NCI-H2107 treated with DMSO at 0.1 percent for 48 hours (cell line): ENCODE measurements at regions not wholly inside any gene's neighbourhood (a gene's known extent, or its start where the extent isn't known, plus 50 kb on each side); places are given as distances from the start of the nearest gene placed in this dataset.
"Not testable (repeated sequence)": the region's sequence is repeated elsewhere in the genome, so short reads cannot be mapped to it uniquely, and the experiment has no call there.

Source experiments
- DNase-seq: peaks from one replicate; lab custom pipeline; 2025; ENCODE audit not compliant: unreplicated experiment; lab: John Stamatoyannopoulos, UW

GRCh38 chr3:187995667-187996066 is 158.3 kb upstream of the LPP start:
- no peak for DNase-seq

GRCh38 chr3:187996609-187997008 is 157.3 kb upstream of the LPP start:
- DNase-seq: no peak

GRCh38 chr3:187997490-187997889 is 156.5 kb upstream of the LPP start:
- no peak for DNase-seq

GRCh38 chr3:187997946-187998561 is 155.9 kb upstream of the LPP start:
- DNase-seq: no peak

GRCh38 chr3:187998611-187999010 is 155.3 kb upstream of the LPP start:
- DNase-seq: no peak

- no peak for DNase-seq
These were observed 154.1 kb upstream of the LPP start for GRCh38 chr3:187999821-188000220.

GRCh38 chr3:188000361-188000861 is 153.5 kb upstream of the LPP start:
- peak; percentile 46 for DNase-seq

- peak; percentile 76 for DNase-seq
These were observed 152.9 kb upstream of the LPP start for GRCh38 chr3:188001093-188001492.

GRCh38 chr3:188001926-188002325 is 152.0 kb upstream of the LPP start:
- DNase-seq: peak; percentile 37

GRCh38 chr3:188002626-188003138 is 151.3 kb upstream of the LPP start:
- DNase-seq: no peak

GRCh38 chr3:188003188-188004171 is 150.5 kb upstream of the LPP start:
- no peak for DNase-seq

- peak; percentile 78 for DNase-seq
These were observed 147.1 kb upstream of the LPP start for GRCh38 chr3:188006726-188007393.

- DNase-seq: no peak
These were observed 146.1 kb upstream of the LPP start for GRCh38 chr3:188007897-188008296.

GRCh38 chr3:188008582-188009213 is 145.3 kb upstream of the LPP start:
- DNase-seq: no peak

GRCh38 chr3:188010478-188010877 is 143.5 kb upstream of the LPP start:
- DNase-seq: no peak

GRCh38 chr3:188019727-188020126 is 134.2 kb upstream of the LPP start:
- no peak for DNase-seq

- no peak for DNase-seq
These were observed 132.9 kb upstream of the LPP start for GRCh38 chr3:188021041-188021440.

- DNase-seq: no peak
These were observed 132.4 kb upstream of the LPP start for GRCh38 chr3:188021502-188022040.

- DNase-seq: not testable (repeated sequence)
These were observed 131.1 kb upstream of the LPP start for GRCh38 chr3:188022902-188023301.

- DNase-seq: no peak
These were observed 128.4 kb upstream of the LPP start for GRCh38 chr3:188025555-188025954.
